Mesenchymal stem cell (in vitro differentiated cells and primary cell): ENCODE measurements at regions not wholly inside any gene's neighbourhood (a gene's known extent, or its start where the extent isn't known, plus 50 kb on each side); places are given as distances from the start of the nearest gene placed in this dataset.

Experiments
- DNase-seq: peaks from one replicate; pipeline ENCODE4 v3.0.0-alpha.2; 2013
- H2AFZ ChIP-seq: one replicate; pipeline ENCODE4 v1.6.1; 2013; ENCODE audit warnings: low read depth, mild to moderate bottlenecking, control low read depth, inconsistent platforms, low read length, moderate library complexity
- H2AK5ac ChIP-seq: 2 replicates; pipeline ENCODE4 v1.6.1; 2013; ENCODE audit warnings: low read length, moderate library complexity, mild to moderate bottlenecking, inconsistent platforms; ENCODE audit not compliant: severe bottlenecking
- H2BK120ac ChIP-seq: one replicate; pipeline ENCODE4 v1.6.1; 2013; ENCODE audit warnings: low read depth, mild to moderate bottlenecking, inconsistent platforms, low read length, moderate library complexity
- H2BK12ac ChIP-seq, 2 experiments: one replicate each; pipeline ENCODE4 v1.6.1; 2013; ENCODE audit warnings: inconsistent platforms in 2 of 2, low read length in 2 of 2, mild to moderate bottlenecking in 2 of 2, moderate library complexity in 2 of 2, control low read depth in 1 of 2
- H2BK15ac ChIP-seq: one replicate; pipeline ENCODE4 v1.6.1; 2013; ENCODE audit warnings: mild to moderate bottlenecking, low read depth, inconsistent platforms; ENCODE audit not compliant: poor library complexity, severe bottlenecking
- H2BK5ac ChIP-seq: 2 replicates; pipeline ENCODE4 v1.6.1; 2013; ENCODE audit warnings: low read depth, mild to moderate bottlenecking, low read length, control low read depth, inconsistent platforms; ENCODE audit not compliant: poor library complexity, severe bottlenecking
- H3K14ac ChIP-seq, 2 experiments: one replicate each; pipeline ENCODE4 v1.6.1; 2013; ENCODE audit warnings: inconsistent platforms in 2 of 2, low read length in 2 of 2, control low read depth in 1 of 2, mild to moderate bottlenecking in 1 of 2, moderate library complexity in 1 of 2
- H3K18ac ChIP-seq, 2 experiments: one replicate each; pipeline ENCODE4 v1.6.1; 2013; ENCODE audit warnings: inconsistent platforms in 2 of 2, low read length in 2 of 2, control low read depth in 1 of 2, low read depth in 1 of 2, mild to moderate bottlenecking in 1 of 2
- H3K23ac ChIP-seq, 2 experiments: one replicate each; pipeline ENCODE4 v1.6.1; 2013; ENCODE audit warnings: inconsistent platforms in 2 of 2, low read length in 2 of 2, mild to moderate bottlenecking in 2 of 2, moderate library complexity in 2 of 2, control low read depth in 1 of 2
- H3K27ac ChIP-seq: 2 replicates; pipeline ENCODE4 v1.5.1; 2013; ENCODE audit warnings: mild to moderate bottlenecking, moderate library complexity, low read length, control low read depth, inconsistent platforms; ENCODE audit not compliant: poor library complexity, severe bottlenecking
- H3K27me3 ChIP-seq, 2 experiments: 2 replicates each; pipeline versions ENCODE4 v1.6.1 to v1.7.0; 2013; ENCODE audit warnings: low read length in 2 of 2, mild to moderate bottlenecking in 2 of 2, moderate library complexity in 2 of 2, control low read depth in 1 of 2, inconsistent platforms in 1 of 2; ENCODE audit not compliant: control insufficient read depth in 1 of 2, insufficient read depth in 1 of 2
- H3K36me3 ChIP-seq, 2 experiments: 2 replicates each; pipeline versions ENCODE4 v1.6.1 to v1.7.0; 2013; ENCODE audit warnings: low read length in 2 of 2, control low read depth in 1 of 2, inconsistent platforms in 1 of 2, low read depth in 1 of 2, mild to moderate bottlenecking in 1 of 2; ENCODE audit not compliant: insufficient read depth in 2 of 2, control insufficient read depth in 1 of 2
- H3K4ac ChIP-seq, 2 experiments: one replicate each; pipeline ENCODE4 v1.6.1; 2013; ENCODE audit warnings: inconsistent platforms in 2 of 2, low read length in 2 of 2, mild to moderate bottlenecking in 2 of 2, moderate library complexity in 2 of 2, control low read depth in 1 of 2, low read depth in 1 of 2
- H3K4me1 ChIP-seq: 2 replicates; pipeline ENCODE4 v1.6.1; 2013; ENCODE audit warnings: low read depth, low read length, control low read depth; ENCODE audit not compliant: control insufficient read depth, insufficient read depth
- H3K4me2 ChIP-seq: 2 replicates; pipeline ENCODE4 v1.6.1; 2013; ENCODE audit warnings: low read length, mild to moderate bottlenecking, inconsistent platforms; ENCODE audit not compliant: poor library complexity, severe bottlenecking
- H3K4me3 ChIP-seq, 2 experiments: 2 replicates each; pipeline versions ENCODE4 v1.5.1 to v1.7.0; 2013; ENCODE audit warnings: low read length in 2 of 2, mild to moderate bottlenecking in 2 of 2, control low read depth in 1 of 2, low read depth in 1 of 2; ENCODE audit not compliant: insufficient read depth in 1 of 2
- H3K79me1 ChIP-seq: replicated peaks from 2 replicates; pipeline ENCODE4 v1.6.1; 2013; ENCODE audit warnings: mild to moderate bottlenecking, control low read depth, low read length, inconsistent platforms; ENCODE audit not compliant: poor library complexity, severe bottlenecking
- H3K9ac ChIP-seq: 2 replicates; pipeline ENCODE4 v1.7.0; 2013; ENCODE audit warnings: mild to moderate bottlenecking, low read length, moderate library complexity
- H3K9me3 ChIP-seq: 2 replicates; pipeline ENCODE4 v1.7.0; 2013; ENCODE audit warnings: mild to moderate bottlenecking, low read length; ENCODE audit not compliant: control insufficient read depth
- H4K8ac ChIP-seq: one replicate; pipeline ENCODE4 v1.6.1; 2013; ENCODE audit warnings: inconsistent platforms, mild to moderate bottlenecking, low read length, moderate library complexity
- H4K91ac ChIP-seq: one replicate; pipeline ENCODE4 v1.6.1; 2013; ENCODE audit warnings: mild to moderate bottlenecking, low read length, inconsistent platforms
- WGBS: methylation state at CpG from one replicate; pipeline ENCODE4 v1.1.7; 2013; ENCODE audit warnings: mixed read lengths; 5-methylcytosine and 5-hydroxymethylcytosine counted together

DNA sequence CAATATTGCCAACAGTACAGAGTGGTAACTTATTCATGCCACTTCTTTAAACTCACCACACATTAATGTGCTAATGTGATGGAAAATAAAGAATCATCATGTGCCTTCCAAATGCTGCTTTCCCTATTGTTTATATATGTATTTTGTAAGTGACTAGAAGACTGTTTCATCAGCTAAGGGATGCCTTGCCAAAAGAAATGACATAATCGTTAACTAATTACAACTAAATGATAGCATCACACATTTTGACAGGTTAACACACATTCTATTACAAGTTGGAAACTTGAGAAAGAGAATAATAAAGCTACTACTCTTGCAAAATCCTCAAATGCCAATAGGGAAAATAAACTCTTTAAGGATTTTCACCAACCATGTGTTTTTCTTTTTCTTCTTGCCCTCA is 329.9 kb upstream of the AGTR1 start:
- H3K9me3 ChIP-seq: no peaks in the 10 kb centered on the region
- WGBS: 100% methylated on average over 1 of the region's 1 CpG
- no peak overlapping the region for H3K18ac ChIP-seq
- H3K14ac ChIP-seq: no peak overlapping the region
- no peak overlapping the region for H3K9ac ChIP-seq
- no peak overlapping the region for H2BK12ac ChIP-seq
- H3K36me3 ChIP-seq: no peaks in the 10 kb centered on the region
- no peak overlapping the region for H3K27ac ChIP-seq
- H2AK5ac ChIP-seq: no peak overlapping the region
- no peaks in the 10 kb centered on the region for H3K79me1 ChIP-seq
- H2AFZ ChIP-seq: no peak overlapping the region
- H3K4me2 ChIP-seq: no peak overlapping the region
- H3K23ac ChIP-seq: no peak overlapping the region
- H2BK120ac ChIP-seq: no peak overlapping the region
- no peaks in the 10 kb centered on the region for H3K27me3 ChIP-seq
- H3K4ac ChIP-seq: no peak overlapping the region
- H4K91ac ChIP-seq: no peak overlapping the region
- DNase-seq: no peak
- no peak overlapping the region for H3K4me3 ChIP-seq
- no peak overlapping the region for H2BK5ac ChIP-seq
- peaks cover 2% of the 10 kb centered on the region for H3K4me1 ChIP-seq
- no peak overlapping the region for H2BK15ac ChIP-seq
- H4K8ac ChIP-seq: no peak overlapping the region

DNA sequence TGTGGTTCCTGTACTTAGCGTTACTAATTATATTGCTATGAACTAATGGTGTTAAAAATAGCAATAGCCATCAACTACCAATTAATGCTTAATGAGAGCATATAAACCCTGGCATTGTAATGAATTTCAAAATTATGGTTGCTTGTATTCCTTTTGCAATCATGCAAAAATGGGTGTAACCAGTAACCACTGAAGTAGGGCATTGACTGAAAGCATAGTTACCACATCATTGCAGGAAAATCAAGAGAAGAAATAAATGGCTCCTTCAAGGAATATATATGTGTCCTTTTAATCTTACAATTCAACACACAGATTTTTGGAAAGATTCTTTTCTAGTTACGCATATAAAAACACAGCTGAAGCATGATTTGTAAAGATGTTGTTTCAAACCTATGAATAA is 328.3 kb upstream of the AGTR1 start:
- H3K9me3 ChIP-seq: no peaks in the 10 kb centered on the region
- H2BK5ac ChIP-seq: no peak overlapping the region
- no peak overlapping the region for H3K14ac ChIP-seq
- no CpG with 5 or more reads among the region's 2 CpGs for WGBS
- H3K4me3 ChIP-seq: no peak overlapping the region
- no peak overlapping the region for H3K23ac ChIP-seq
- H3K4me1 ChIP-seq: peaks cover 2% of the 10 kb centered on the region
- H2BK12ac ChIP-seq: no peak overlapping the region
- H3K18ac ChIP-seq: no peak overlapping the region
- no peak overlapping the region for H2BK120ac ChIP-seq
- H3K27me3 ChIP-seq: no peaks in the 10 kb centered on the region
- H3K27ac ChIP-seq: no peak overlapping the region
- no peak overlapping the region for H4K8ac ChIP-seq
- H3K4me2 ChIP-seq: no peak overlapping the region
- no peaks in the 10 kb centered on the region for H3K79me1 ChIP-seq
- DNase-seq: no peak
- no peak overlapping the region for H3K4ac ChIP-seq
- no peak overlapping the region for H4K91ac ChIP-seq
- no peak overlapping the region for H2AFZ ChIP-seq
- H3K9ac ChIP-seq: no peak overlapping the region
- H3K36me3 ChIP-seq: no peaks in the 10 kb centered on the region
- H2AK5ac ChIP-seq: no peak overlapping the region
- no peak overlapping the region for H2BK15ac ChIP-seq

DNA sequence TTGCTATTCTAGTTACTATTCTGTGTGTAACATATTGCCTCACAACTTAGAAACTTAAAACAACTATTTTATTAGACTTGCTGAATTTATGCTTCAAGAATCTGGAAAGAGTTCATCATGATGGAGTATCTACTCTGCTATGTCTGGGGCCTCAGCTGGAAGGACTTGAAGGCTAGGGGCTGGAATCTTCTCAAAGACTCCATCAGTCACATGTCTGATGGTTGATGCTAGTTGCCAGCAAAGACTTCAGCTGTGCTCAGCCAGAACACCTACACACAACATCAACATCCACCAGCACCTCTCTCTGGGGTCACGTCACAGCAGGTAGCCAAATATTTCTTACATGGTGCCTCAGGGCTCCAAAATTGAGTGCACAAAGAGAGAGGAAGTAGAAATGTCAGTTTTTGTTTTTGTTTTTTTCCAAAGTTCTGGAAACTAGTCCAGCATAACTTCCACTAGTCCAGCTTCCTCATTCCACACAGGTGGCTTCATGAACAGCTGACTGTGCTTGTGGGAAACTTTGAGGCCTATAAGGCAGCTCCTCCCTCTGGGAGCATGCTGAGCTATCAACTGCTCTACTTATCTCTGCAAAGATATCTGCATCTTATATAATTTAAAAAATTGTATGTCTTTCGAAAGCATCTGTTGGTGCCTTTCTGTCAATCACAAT is 325.4 kb upstream of the AGTR1 start:
- H3K18ac ChIP-seq: no peak overlapping the region
- no peaks in the 10 kb centered on the region for H3K9me3 ChIP-seq
- H4K91ac ChIP-seq: no peak overlapping the region
- no peak overlapping the region for H3K23ac ChIP-seq
- no peak overlapping the region for H2AFZ ChIP-seq
- H2BK120ac ChIP-seq: no peak overlapping the region
- no peak overlapping the region for H3K4me3 ChIP-seq
- no peaks in the 10 kb centered on the region for H3K36me3 ChIP-seq
- no peak overlapping the region for H3K9ac ChIP-seq
- H3K79me1 ChIP-seq: no peaks in the 10 kb centered on the region
- H3K27me3 ChIP-seq: no peaks in the 10 kb centered on the region
- no peak overlapping the region for H3K4me2 ChIP-seq
- H3K4me1 ChIP-seq: peaks cover 2% of the 10 kb centered on the region
- H2AK5ac ChIP-seq: no peak overlapping the region
- H3K4ac ChIP-seq: no peak overlapping the region
- no peak for DNase-seq
- H2BK15ac ChIP-seq: no peak overlapping the region
- no peak overlapping the region for H2BK12ac ChIP-seq
- no peak overlapping the region for H2BK5ac ChIP-seq
- no peak overlapping the region for H4K8ac ChIP-seq
- H3K14ac ChIP-seq: no peak overlapping the region
- no CpG with 5 or more reads among the region's 2 CpGs for WGBS
- H3K27ac ChIP-seq: no peak overlapping the region

DNA sequence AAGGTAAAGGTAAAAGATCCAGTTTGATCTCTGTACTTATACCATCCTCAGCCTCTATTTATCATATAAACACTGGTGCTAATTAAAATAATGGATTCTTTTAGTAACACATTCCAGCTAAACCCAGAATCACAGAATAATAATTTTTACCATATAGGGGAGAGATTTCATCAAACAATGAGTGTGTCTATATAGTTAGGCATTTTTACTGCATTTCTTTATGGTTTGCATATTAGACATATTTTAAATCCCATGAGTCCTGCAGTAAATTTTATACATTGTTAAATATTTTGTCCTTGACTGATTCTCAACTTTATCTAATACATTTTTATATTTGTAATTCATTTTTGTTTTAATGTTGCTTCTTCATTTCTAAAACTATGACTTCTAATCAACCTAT is 323.7 kb upstream of the AGTR1 start:
- Histone ChIP-seq H2BK5ac (no peak overlapping the region), H3K4me3 (no peak overlapping the region), H2BK15ac (no peak overlapping the region), H3K27me3 (no peaks in the 10 kb centered on the region), H3K4me1 (peaks cover 2% of the 10 kb centered on the region), H3K79me1 (no peaks in the 10 kb centered on the region), H3K23ac (no peak overlapping the region), H4K8ac (no peak overlapping the region), H3K9me3 (no peaks in the 10 kb centered on the region), H4K91ac (no peak overlapping the region), H2AFZ (no peak overlapping the region), H2AK5ac (no peak overlapping the region), H3K4me2 (no peak overlapping the region), H3K18ac (no peak overlapping the region), H3K14ac (no peak overlapping the region), H3K9ac (no peak overlapping the region), H3K36me3 (no peaks in the 10 kb centered on the region), H2BK12ac (no peak overlapping the region), H2BK120ac (no peak overlapping the region), H3K27ac (no peak overlapping the region), H3K4ac (no peak overlapping the region)
- no peak for DNase-seq
